Calu3 (cell line): ENCODE measurements at regions not wholly inside any gene's neighbourhood (a gene's known extent, or its start where the extent isn't known, plus 50 kb on each side); places are given as distances from the start of the nearest gene placed in this dataset.

Experiments
- BruUV-seq: library from RNA; stranded (reverse); fragments of 400-500 nt; replicated peaks from 2 replicates; lab custom pipeline; 2021; lab: Mats Ljungman, UMichigan
- CTCF ChIA-PET: fragments of 300-600 bp; sonication (Branson Sonifier 250); formaldehyde crosslinking; loops from one replicate; lab custom pipeline; 2022; ENCODE audit warnings: antibody characterized with exemption; lab: Charles Lee
- DNase-seq: peaks from one replicate; pipeline ENCODE4 v3.0.0; 2022
- H3K27ac Mint-ChIP-seq: one replicate; pipeline ENCODE4 v1.8.0; 2022; ENCODE audit warnings: mixed read lengths; ENCODE audit not compliant: unreplicated experiment
- H3K27me3 Mint-ChIP-seq: one replicate; pipeline ENCODE4 v1.8.0; 2022; ENCODE audit warnings: mixed read lengths; ENCODE audit not compliant: unreplicated experiment
- H3K36me3 Mint-ChIP-seq: one replicate; pipeline ENCODE4 v1.8.0; 2022; ENCODE audit warnings: mild to moderate bottlenecking, moderate library complexity, mixed read lengths; ENCODE audit not compliant: insufficient read depth, unreplicated experiment
- H3K4me1 Mint-ChIP-seq: one replicate; pipeline ENCODE4 v1.8.0; 2022; ENCODE audit warnings: mild to moderate bottlenecking, low read depth, mixed read lengths; ENCODE audit not compliant: unreplicated experiment
- H3K4me3 Mint-ChIP-seq: one replicate; pipeline ENCODE4 v1.8.0; 2022; ENCODE audit warnings: mild to moderate bottlenecking, low read depth, moderate library complexity, mixed read lengths; ENCODE audit not compliant: unreplicated experiment
- H3K9me3 Mint-ChIP-seq: one replicate; pipeline ENCODE4 v1.8.0; 2022; ENCODE audit warnings: low read depth, mixed read lengths; ENCODE audit not compliant: unreplicated experiment
- intact Hi-C: fragments of 100-400 bp; cut with micrococcal nuclease; formaldehyde crosslinking; loops from one replicate; pipeline ENCODE4 v1.10.0; 2022; ENCODE audit not compliant: unreplicated experiment
- TF ChIP-seq, protein P1 (sequence below): fragments of 200-600 bp; IDR thresholded peaks from one replicate; pipeline ENCODE4 v1.8.0; 2022; ENCODE audit warnings: antibody characterized with exemption; ENCODE audit not compliant: unreplicated experiment

DNA sequence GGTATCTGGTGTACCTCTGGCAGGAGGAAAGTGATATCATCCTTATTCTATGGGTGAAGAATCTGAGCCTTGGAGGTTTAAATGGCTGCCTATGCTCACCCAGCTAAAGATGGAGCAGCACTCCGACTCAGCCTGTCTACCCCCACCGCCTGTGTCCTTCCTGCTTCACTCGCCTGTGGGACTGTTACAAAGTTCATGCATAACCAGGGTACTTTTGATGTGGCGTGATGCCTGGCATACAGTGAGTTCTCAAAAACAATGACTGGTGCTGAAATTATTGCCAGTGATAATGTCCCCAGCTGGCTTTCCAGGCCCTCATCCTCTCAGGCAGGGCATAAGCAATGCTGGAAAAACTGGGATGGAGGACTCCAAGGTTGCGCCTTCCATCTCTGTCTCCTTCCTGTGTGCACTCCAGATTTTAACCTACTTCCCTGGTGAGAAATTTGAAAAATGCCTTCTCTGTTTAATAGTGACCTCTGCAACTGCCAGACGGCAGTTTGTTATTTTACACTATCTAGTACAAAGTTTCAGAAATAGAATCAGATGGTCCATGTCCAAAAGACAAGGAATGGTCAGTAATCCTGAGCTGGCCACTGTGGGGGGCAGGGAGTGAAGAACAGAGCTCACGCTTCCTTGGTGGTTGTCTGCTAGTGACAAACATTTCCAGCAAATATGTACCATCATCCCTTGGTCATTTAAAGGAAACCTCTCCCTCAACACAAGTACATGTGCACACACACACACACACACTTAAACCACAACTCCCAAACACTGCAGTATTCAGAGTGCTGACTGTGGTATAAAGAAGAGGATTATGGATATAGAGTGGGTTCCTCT, 86.5 kb upstream of the NMNAT3 start:
- Mint-ChIP-seq H3K4me1 (no peaks in the 10 kb centered on the region), H3K4me3 (no peak overlapping the region), H3K27me3 (no peaks in the 10 kb centered on the region), H3K27ac (no peak overlapping the region), H3K9me3 (no peaks in the 10 kb centered on the region), H3K36me3 (no peaks in the 10 kb centered on the region)
- TF ChIP-seq, protein P1, sequence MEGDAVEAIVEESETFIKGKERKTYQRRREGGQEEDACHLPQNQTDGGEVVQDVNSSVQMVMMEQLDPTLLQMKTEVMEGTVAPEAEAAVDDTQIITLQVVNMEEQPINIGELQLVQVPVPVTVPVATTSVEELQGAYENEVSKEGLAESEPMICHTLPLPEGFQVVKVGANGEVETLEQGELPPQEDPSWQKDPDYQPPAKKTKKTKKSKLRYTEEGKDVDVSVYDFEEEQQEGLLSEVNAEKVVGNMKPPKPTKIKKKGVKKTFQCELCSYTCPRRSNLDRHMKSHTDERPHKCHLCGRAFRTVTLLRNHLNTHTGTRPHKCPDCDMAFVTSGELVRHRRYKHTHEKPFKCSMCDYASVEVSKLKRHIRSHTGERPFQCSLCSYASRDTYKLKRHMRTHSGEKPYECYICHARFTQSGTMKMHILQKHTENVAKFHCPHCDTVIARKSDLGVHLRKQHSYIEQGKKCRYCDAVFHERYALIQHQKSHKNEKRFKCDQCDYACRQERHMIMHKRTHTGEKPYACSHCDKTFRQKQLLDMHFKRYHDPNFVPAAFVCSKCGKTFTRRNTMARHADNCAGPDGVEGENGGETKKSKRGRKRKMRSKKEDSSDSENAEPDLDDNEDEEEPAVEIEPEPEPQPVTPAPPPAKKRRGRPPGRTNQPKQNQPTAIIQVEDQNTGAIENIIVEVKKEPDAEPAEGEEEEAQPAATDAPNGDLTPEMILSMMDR: no peak
- no TSS peak for BruUV-seq
- intact Hi-C loops: no loop called here
- DNase-seq: no peak
- CTCF ChIA-PET: no interaction called here

DNA sequence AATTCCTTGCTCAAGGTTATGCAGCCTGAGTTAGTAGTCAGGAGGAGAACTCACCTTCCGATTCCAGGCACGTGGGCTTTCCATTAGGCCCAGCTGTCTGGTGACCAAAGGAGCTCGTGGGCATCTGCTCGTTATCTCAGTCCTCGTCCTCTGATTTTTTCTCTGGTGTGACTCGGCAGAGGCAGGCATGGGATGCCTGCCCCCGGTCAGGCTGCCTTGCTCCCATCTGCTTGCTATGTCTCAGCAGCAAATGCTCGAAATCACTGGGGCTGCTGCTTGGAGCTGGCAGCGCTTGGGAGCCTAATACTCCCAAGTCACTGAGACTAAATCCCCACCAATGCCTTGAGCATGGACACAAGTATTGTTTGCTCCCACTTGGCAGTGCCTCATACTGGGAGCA, 84.5 kb upstream of the NMNAT3 start:
- CTCF ChIA-PET: no interaction called here
- Mint-ChIP-seq H3K4me1 (no peaks in the 10 kb centered on the region), H3K27me3 (no peaks in the 10 kb centered on the region), H3K36me3 (no peaks in the 10 kb centered on the region), H3K4me3 (no peak overlapping the region), H3K27ac (no peak overlapping the region), H3K9me3 (no peaks in the 10 kb centered on the region)
- DNase-seq: no peak
- TF ChIP-seq, protein P1: no peak
- intact Hi-C loops: no loop called here
- BruUV-seq: no TSS peak

DNA sequence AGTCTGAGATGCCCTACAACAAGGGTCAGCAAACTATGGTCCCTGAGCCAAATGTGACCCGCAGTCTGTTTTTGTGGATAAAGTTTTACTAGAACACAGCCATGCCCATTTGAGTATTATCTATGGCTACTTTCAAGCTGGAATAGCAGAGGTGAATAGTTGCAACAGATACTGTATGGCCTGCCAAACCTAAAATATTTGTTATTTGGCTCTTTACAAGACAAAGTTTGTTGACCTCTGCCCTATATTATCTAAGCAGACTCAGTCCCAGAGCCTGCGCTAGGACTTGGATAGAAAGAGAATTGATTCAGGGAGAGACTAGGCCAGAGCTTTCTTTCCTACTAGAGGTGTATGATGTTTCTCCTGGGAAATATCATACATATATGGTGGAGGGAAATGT, 81.7 kb upstream of the NMNAT3 start:
- no TSS peak for BruUV-seq
- TF ChIP-seq, protein P1: no peak
- no peaks in the 10 kb centered on the region for H3K9me3 Mint-ChIP-seq
- intact Hi-C loops: no loop called here
- no peak for DNase-seq
- H3K36me3 Mint-ChIP-seq: no peaks in the 10 kb centered on the region
- no peaks in the 10 kb centered on the region for H3K27me3 Mint-ChIP-seq
- no peaks in the 10 kb centered on the region for H3K4me1 Mint-ChIP-seq
- CTCF ChIA-PET: no interaction called here
- no peak overlapping the region for H3K27ac Mint-ChIP-seq
- H3K4me3 Mint-ChIP-seq: no peak overlapping the region

DNA sequence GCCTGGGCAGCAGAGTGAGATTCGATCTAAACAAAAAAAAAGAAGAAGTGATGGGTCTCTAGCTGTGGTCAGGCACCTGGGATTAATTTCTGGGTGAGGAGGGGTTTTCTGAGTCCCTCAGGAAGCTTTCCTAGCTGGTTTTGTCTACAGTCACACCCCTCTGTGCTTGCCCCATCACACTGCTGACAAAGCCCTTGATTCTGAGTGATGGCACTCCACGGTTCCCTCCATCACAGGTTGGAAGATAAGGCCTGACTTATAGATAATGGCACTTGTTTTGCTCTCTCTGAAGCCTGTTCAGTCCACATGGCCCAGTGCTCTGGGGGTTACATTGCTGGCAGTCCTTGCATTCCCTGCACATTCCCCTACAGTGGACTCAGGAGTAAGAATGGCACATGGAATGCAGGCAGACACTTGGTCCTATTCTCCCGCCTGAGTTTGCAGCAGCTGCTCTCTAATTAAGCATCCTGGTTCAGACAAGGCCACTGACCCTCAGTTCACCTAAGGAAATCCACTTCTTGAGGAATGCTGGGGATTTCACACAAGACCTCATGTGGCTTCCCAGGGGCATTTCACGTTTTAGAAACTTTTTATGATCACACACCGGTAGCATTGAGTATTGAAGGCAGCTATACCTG, 81.0 kb upstream of the NMNAT3 start:
- TF ChIP-seq, protein P1: no peak
- no peaks in the 10 kb centered on the region for H3K9me3 Mint-ChIP-seq
- H3K27ac Mint-ChIP-seq: no peak overlapping the region
- no peak for DNase-seq
- H3K36me3 Mint-ChIP-seq: no peaks in the 10 kb centered on the region
- BruUV-seq: no TSS peak
- H3K27me3 Mint-ChIP-seq: no peaks in the 10 kb centered on the region
- CTCF ChIA-PET: no interaction called here
- H3K4me1 Mint-ChIP-seq: no peaks in the 10 kb centered on the region
- H3K4me3 Mint-ChIP-seq: no peak overlapping the region
- intact Hi-C loops: no loop called here
